Sigmoid colon (tissue), 6 donors: ENCODE measurements at regions not wholly inside any gene's neighbourhood (a gene's known extent, or its start where the extent isn't known, plus 50 kb on each side); places are given as distances from the start of the nearest gene placed in this dataset.

Experiments
- DNase-seq: peaks from one replicate; pipeline ENCODE4 v3.0.0-alpha.2; 2019
- H3K27ac ChIP-seq, 4 donors: fragments of 200-600 bp; sonication (generic); one replicate each; pipeline ENCODE4 v1.5.1; 2016 to 2019; ENCODE audit warnings: mild to moderate bottlenecking in 1 of 4
- H3K27me3 ChIP-seq, 3 donors: fragments of 200-600 bp; sonication (generic); one replicate each; pipeline ENCODE4 v1.5.1; 2019; ENCODE audit warnings: mild to moderate bottlenecking in 1 of 3
- H3K36me3 ChIP-seq, 4 donors: fragments of 200-600 bp; sonication (generic); one replicate each; pipeline ENCODE4 v1.5.1; 2016 to 2019
- H3K4me1 ChIP-seq, 4 donors: fragments of 200-600 bp; sonication (generic); one replicate each; pipeline ENCODE4 v1.5.1; 2017 to 2019
- H3K4me3 ChIP-seq, 4 donors: fragments of 200-600 bp; sonication (generic); one replicate each; pipeline ENCODE4 v1.5.1; 2017 to 2019; ENCODE audit warnings: mild to moderate bottlenecking in 2 of 4, moderate library complexity in 1 of 4
- H3K9me3 ChIP-seq, 4 donors: fragments of 200-600 bp in 3 of 4; sonication (generic) in 3 of 4; one replicate each; pipeline versions ENCODE4 v1.5.1 to v1.6.1; 2013 to 2019
- EP300 ChIP-seq, 4 donors: sonication (generic); formaldehyde crosslinking; IDR thresholded peaks; one replicate each; pipeline ENCODE4 v1.6.1; 2017; ENCODE audit warnings: antibody characterized with exemption in 4 of 4
- POLR2A ChIP-seq, 2 donors: fragments of 450-650 bp; IDR thresholded peaks; one replicate each; pipeline ENCODE4 v1.6.1; 2016; ENCODE audit warnings: antibody characterized with exemption in 2 of 2, mild to moderate bottlenecking in 2 of 2, moderate library complexity in 2 of 2
- POLR2AphosphoS5 ChIP-seq, 4 donors: sonication (generic); formaldehyde crosslinking; IDR thresholded peaks; one replicate each; pipeline ENCODE4 v1.6.1; 2017; ENCODE audit warnings: antibody characterized with exemption in 4 of 4
- WGBS, 2 donors: extraction: QIAGEN DNeasy Blood & Tissue Kit; methylation state at CpG; one replicate each; pipeline ENCODE4 v1.1.7; 2013; 5-methylcytosine and 5-hydroxymethylcytosine counted together
- intact Hi-C: fragments of 100-400 bp; cut with DNase I; formaldehyde crosslinking; loops from one replicate; pipeline ENCODE4 v1.15.1; 2023
- TF ChIP-seq, protein P1 (sequence below), 4 experiments: fragments of 450-650 bp in 3 of 4; fragments of 200-600 bp in 1 of 4; IDR thresholded peaks; one replicate each; pipeline ENCODE4 v1.5.1; 2016 to 2019; ENCODE audit warnings: antibody characterized with exemption in 4 of 4, mild to moderate bottlenecking in 3 of 4, moderate library complexity in 2 of 4
- donor health status: healthy with polysubstance abuse.
- donor health status: healthy.

DNA sequence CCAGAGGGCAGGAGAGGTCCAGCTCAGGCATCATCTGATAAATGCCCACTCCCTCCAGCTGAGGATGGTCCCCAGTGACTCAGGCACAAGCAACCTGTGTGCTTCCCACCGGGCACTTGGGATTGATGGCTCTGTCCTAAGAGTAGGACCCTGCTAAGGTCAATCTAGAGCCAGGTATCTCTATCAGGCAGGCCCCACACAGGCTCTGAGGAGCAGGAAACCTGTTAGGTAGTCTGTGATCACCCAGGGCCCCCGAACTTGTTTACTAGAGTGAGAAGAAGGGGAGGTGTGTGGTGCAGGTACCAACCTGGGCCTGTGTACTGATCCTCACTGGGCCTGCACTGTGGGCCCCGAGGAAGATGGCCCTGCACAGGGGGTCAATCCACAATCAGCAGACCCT, 119.6 kb upstream of the FSTL4 start:
- TF ChIP-seq POLR2AphosphoS5 (IDR thresholded peaks at IDR 0.05) = no peak
- TF ChIP-seq, protein P1, sequence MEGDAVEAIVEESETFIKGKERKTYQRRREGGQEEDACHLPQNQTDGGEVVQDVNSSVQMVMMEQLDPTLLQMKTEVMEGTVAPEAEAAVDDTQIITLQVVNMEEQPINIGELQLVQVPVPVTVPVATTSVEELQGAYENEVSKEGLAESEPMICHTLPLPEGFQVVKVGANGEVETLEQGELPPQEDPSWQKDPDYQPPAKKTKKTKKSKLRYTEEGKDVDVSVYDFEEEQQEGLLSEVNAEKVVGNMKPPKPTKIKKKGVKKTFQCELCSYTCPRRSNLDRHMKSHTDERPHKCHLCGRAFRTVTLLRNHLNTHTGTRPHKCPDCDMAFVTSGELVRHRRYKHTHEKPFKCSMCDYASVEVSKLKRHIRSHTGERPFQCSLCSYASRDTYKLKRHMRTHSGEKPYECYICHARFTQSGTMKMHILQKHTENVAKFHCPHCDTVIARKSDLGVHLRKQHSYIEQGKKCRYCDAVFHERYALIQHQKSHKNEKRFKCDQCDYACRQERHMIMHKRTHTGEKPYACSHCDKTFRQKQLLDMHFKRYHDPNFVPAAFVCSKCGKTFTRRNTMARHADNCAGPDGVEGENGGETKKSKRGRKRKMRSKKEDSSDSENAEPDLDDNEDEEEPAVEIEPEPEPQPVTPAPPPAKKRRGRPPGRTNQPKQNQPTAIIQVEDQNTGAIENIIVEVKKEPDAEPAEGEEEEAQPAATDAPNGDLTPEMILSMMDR (IDR thresholded peaks at IDR 0.05) = no peak
- TF ChIP-seq EP300 (IDR thresholded peaks at IDR 0.05) = no peak
- no peak for TF ChIP-seq POLR2A (IDR thresholded peaks at IDR 0.05)
- intact Hi-C loops = no loop called here
- no peaks in the 10 kb centered on the region for H3K27me3 ChIP-seq
- no peaks in the 10 kb centered on the region for H3K36me3 ChIP-seq
- no peak overlapping the region for H3K27ac ChIP-seq
- H3K4me1 ChIP-seq = no peaks in the 10 kb centered on the region
- DNase-seq = peak; percentile 39
- H3K9me3 ChIP-seq = no peaks in the 10 kb centered on the region
- no peak overlapping the region for H3K4me3 ChIP-seq
- WGBS, 2 donors = 43 to 71% methylated on average over 3 of the region's 3 CpGs

DNA sequence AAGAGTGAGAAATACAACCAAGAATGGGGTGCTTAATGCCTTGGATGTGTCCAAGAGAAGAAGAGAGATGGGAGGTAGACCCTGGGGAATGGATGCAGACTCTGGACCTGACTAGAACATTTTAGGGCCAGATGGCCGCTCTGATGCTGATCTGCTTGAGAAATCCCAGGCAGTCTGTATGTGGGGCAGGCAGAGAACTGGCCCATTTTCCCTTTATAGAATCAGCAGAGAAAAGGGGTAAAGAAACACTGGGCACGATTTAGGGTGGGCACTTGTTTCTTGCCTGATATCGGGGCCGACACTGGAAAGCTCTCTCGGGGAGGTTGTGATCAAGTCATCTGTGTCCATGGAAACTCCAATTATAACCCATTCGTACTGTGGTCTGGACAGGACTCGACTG, 118.5 kb upstream of the FSTL4 start:
- no peak for TF ChIP-seq POLR2A (IDR thresholded peaks at IDR 0.05)
- TF ChIP-seq EP300 (IDR thresholded peaks at IDR 0.05) = no peak
- TF ChIP-seq POLR2AphosphoS5 (IDR thresholded peaks at IDR 0.05) = no peak
- TF ChIP-seq, protein P1 (IDR thresholded peaks at IDR 0.05) = no peak
- Histone ChIP-seq H3K27ac (no peak overlapping the region), H3K27me3 (no peaks in the 10 kb centered on the region), H3K36me3 (no peaks in the 10 kb centered on the region), H3K4me1 (no peaks in the 10 kb centered on the region), H3K4me3 (no peak overlapping the region), H3K9me3 (no peaks in the 10 kb centered on the region)
- intact Hi-C loops = no loop called here
- DNase-seq = no peak
- 89 to 92% methylated on average over 7 of the region's 7 CpGs for WGBS, 2 donors

DNA sequence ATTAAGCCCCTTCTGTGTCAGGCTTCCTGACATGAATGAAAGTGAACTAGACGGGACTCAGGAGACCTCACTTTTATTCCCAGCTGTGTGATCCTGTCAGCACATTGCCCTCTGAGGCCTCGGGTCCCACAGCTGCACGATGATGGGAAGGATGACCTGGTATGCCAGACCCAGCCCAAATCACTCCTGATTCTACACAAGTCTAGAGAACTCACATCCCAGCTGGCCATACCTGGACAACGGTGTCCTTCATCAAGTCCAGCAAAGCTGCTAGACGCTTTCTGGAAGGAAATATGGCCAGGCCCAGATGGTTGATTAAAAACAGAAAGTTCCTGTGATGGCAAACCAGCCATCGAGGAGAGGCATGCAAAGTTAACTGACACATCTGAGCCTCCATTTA, 118.0 kb upstream of the FSTL4 start:
- TF ChIP-seq, protein P1 (IDR thresholded peaks at IDR 0.05) = no peak
- TF ChIP-seq POLR2AphosphoS5 (IDR thresholded peaks at IDR 0.05) = no peak
- TF ChIP-seq POLR2A (IDR thresholded peaks at IDR 0.05) = no peak
- no peak for TF ChIP-seq EP300 (IDR thresholded peaks at IDR 0.05)
- no peaks in the 10 kb centered on the region for H3K36me3 ChIP-seq
- peak; percentile 48 for DNase-seq
- H3K9me3 ChIP-seq = no peaks in the 10 kb centered on the region
- no peaks in the 10 kb centered on the region for H3K4me1 ChIP-seq
- no peak overlapping the region for H3K27ac ChIP-seq
- no peak overlapping the region for H3K4me3 ChIP-seq
- intact Hi-C loops = no loop called here
- WGBS, 2 donors = 89 to 92% methylated on average over 6 of the region's 6 CpGs
- H3K27me3 ChIP-seq = no peaks in the 10 kb centered on the region

DNA sequence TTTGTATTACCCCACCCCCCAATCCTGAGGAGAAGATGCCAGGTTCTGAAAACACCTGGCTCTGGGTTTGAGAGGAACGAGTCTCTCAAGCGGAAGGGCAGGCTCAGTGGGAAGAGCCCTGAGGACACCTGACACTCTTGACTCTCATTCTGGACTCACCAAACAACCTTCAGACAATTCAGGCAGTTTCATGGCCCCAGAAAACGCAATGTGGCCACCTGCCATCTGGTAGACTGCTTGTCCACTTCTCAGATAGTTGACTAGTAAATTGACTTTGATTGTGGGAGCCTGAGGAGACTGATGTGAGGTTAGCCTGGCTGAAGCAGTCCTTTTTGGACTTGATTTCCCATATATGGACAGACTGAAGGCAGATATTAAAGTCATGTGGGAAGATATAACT, 117.5 kb upstream of the FSTL4 start:
- Histone ChIP-seq H3K9me3 (no peaks in the 10 kb centered on the region), H3K36me3 (no peaks in the 10 kb centered on the region), H3K27me3 (no peaks in the 10 kb centered on the region), H3K27ac (no peak overlapping the region), H3K4me3 (no peak overlapping the region), H3K4me1 (no peaks in the 10 kb centered on the region)
- 76 to 84% methylated on average over 3 of the region's 3 CpGs for WGBS, 2 donors
- DNase-seq = peak; percentile 35
- intact Hi-C loops = no loop called here
- no peak for TF ChIP-seq POLR2AphosphoS5 (IDR thresholded peaks at IDR 0.05)

DNA sequence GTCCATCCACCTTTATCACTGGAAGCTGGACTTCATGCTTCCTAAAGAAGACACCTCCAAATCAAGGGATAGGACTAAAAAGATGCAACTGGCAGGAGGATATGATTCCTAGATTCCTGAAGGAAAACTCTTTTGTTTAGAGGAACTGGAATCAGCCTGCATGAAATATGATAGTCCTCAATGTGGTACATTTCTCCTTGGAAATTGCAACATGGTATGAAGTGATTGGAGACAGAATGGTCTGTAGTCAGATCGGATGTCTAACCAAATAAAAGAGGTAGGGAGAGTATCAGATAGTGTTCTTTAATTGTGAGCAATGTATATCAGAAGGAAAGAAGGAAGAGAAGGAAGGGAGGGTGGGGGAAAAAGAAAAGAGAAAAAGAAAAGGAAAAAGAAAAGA, 116.1 kb upstream of the FSTL4 start:
- no peak for TF ChIP-seq POLR2AphosphoS5 (IDR thresholded peaks at IDR 0.05)
- intact Hi-C loops = no loop called here
- no peaks in the 10 kb centered on the region for H3K9me3 ChIP-seq
- no peaks in the 10 kb centered on the region for H3K4me1 ChIP-seq
- H3K27me3 ChIP-seq = no peaks in the 10 kb centered on the region
- no peak overlapping the region for H3K4me3 ChIP-seq
- DNase-seq = no peak
- H3K27ac ChIP-seq = no peak overlapping the region
- H3K36me3 ChIP-seq = no peaks in the 10 kb centered on the region
- 88% methylated on average over 1 of the region's 1 CpG for WGBS, 2 donors

DNA sequence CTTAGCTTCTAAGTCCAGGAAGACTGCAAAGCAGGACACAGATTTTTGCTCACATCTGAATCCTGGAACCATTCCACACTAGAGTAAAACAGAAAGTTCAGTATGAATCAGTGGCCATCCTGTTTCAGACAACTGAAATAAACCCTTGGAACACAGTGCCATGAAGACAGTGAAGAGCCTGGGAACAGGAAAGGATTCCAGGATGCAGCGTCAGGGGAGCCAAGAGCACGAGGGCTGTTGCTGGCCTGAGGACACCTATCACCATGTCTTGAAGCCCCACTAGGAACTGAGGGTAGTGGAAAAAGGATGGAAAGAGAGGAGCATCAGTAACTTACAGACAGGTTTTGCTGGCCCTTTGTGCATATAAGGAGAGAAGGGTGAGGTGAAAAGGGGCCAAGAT, 115.3 kb upstream of the FSTL4 start:
- 81 to 83% methylated on average over 2 of the region's 2 CpGs for WGBS, 2 donors
- Histone ChIP-seq H3K4me1 (no peaks in the 10 kb centered on the region), H3K27me3 (no peaks in the 10 kb centered on the region), H3K36me3 (no peaks in the 10 kb centered on the region), H3K4me3 (no peak overlapping the region), H3K9me3 (no peaks in the 10 kb centered on the region), H3K27ac (no peak overlapping the region)
- peak; percentile 6 for DNase-seq
- no peak for TF ChIP-seq POLR2A (IDR thresholded peaks at IDR 0.05)
- TF ChIP-seq, protein P1 (IDR thresholded peaks at IDR 0.05) = no peak
- no peak for TF ChIP-seq POLR2AphosphoS5 (IDR thresholded peaks at IDR 0.05)
- TF ChIP-seq EP300 (IDR thresholded peaks at IDR 0.05) = no peak
- intact Hi-C loops = no loop called here
